ENCODE measurements at regions not wholly inside any gene's neighbourhood (a gene's known extent, or its start where the extent isn't known, plus 50 kb on each side); places are given as distances from the start of the nearest gene placed in this dataset.
A peak's percentile ranks its signal among the peaks of the same experiment; 100 is the strongest.

DNA sequence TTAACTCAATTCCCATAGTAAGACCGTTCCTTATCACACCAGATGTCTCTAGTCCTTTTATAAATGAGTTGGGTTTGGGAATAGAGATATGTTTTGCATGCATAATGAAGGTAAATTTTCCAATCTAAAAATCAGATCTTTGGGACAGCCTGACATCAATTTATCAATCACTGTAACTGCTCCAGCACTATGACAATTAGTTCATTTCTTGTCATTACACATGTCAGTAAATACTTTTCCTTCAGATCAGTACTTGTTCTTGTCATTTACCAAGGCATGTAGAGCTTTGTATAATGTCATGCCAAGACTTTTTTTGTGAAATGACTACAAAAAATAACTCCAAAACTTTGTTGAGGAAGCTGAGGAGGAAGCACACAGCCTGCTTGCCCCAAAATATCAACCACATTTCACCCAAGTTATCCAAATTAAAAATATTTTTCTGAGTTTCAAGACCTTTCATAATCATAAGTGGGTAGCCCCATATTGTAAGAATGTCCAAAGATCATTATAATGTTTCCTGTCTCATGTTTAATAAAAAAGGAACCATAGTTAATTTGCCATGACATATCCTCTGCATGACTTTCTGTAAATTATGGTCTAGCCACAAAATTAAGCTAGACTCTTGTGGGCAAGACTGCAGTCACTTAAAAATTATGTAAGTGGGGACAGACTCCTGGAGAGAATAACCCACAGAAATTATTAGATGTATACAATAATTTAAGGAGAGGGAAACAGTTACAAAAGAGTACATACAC lies 586.8 kb downstream of the TBC1D4 start:
- Histone ChIP-seq H3K27me3 (ENCODE audit: control insufficient read depth, extremely low read depth, insufficient read depth, low read length) (no peaks in the 10 kb centered on the region), H3K9me1 (ENCODE audit: control insufficient read depth, extremely low read depth, insufficient read depth, low read length) (no peaks in the 10 kb centered on the region), H3K79me2 (ENCODE audit: control insufficient read depth, insufficient read depth, low read length) (no peaks in the 10 kb centered on the region), H2AFZ (ENCODE audit: control insufficient read depth, low read length) (no peak overlapping the region), H4K20me1 (ENCODE audit: control insufficient read depth, extremely low read depth, insufficient read depth, low read length) (no peaks in the 10 kb centered on the region), H3K9ac (ENCODE audit: control insufficient read depth, extremely low read depth, insufficient read depth, low read length) (no peak overlapping the region), H3K4me1 (ENCODE audit: control insufficient read depth, extremely low read depth, insufficient read depth, low read length) (peaks cover 6% of the 10 kb centered on the region), H3K9me3 (ENCODE audit: control insufficient read depth, low read depth, low read length) (no peaks in the 10 kb centered on the region), H3K4me2 (ENCODE audit: control insufficient read depth, extremely low read depth, insufficient read depth, low read depth, low read length) (no peak overlapping the region), H3K4me3 (ENCODE audit: control insufficient read depth in 2 of 3, extremely low read depth in 1 of 3, insufficient read depth in 2 of 3, low read depth in 1 of 3, low read length in 3 of 3) (no peak overlapping the region), H3K36me3 (ENCODE audit: control insufficient read depth in 2 of 2, extremely low read depth in 1 of 2, insufficient read depth in 2 of 2, low read length in 2 of 2) (no peaks in the 10 kb centered on the region), H3K27ac (ENCODE audit: control insufficient read depth, insufficient read depth, low read length) (no peak overlapping the region)
- TF ChIP-seq, protein P1, sequence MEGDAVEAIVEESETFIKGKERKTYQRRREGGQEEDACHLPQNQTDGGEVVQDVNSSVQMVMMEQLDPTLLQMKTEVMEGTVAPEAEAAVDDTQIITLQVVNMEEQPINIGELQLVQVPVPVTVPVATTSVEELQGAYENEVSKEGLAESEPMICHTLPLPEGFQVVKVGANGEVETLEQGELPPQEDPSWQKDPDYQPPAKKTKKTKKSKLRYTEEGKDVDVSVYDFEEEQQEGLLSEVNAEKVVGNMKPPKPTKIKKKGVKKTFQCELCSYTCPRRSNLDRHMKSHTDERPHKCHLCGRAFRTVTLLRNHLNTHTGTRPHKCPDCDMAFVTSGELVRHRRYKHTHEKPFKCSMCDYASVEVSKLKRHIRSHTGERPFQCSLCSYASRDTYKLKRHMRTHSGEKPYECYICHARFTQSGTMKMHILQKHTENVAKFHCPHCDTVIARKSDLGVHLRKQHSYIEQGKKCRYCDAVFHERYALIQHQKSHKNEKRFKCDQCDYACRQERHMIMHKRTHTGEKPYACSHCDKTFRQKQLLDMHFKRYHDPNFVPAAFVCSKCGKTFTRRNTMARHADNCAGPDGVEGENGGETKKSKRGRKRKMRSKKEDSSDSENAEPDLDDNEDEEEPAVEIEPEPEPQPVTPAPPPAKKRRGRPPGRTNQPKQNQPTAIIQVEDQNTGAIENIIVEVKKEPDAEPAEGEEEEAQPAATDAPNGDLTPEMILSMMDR (optimal IDR thresholded peaks at IDR 0.05 in 1 of 3, IDR thresholded peaks at IDR 0.05 in 1 of 3, conservative IDR thresholded peaks at IDR 0.05 in 1 of 3; ENCODE audit: extremely low read depth in 1 of 3, insufficient read depth in 2 of 3, low read length in 3 of 3): no peak
- TF ChIP-seq EZH2 (IDR thresholded peaks at IDR 0.05; ENCODE audit: low read length): no peak
- dilution Hi-C loops (cut with MboI; ENCODE audit: extremely low pct_ligation_motif_present, low sequenced_read_pairs): no loop called here
- FAIRE-seq (no peak), DNase-seq (ENCODE audit: low read depth, low spot score) (no peak)

DNA sequence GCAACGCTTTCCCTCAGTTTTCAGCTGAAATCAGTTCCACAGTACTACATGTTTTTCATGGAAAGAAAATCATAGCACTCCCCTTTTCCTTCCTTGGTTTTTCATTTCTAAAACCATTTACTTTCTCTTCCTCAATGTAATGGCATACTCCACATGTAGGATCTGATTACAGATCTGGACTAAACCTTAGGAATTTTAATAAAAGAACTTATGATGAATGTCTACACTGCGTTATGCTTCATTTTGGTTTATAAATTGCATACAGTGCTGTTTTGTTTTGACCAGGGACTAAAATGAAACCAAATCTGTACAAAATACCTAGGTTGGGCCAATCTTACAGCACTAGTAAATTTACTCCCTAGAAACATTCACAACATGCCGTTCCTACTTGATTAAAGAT lies 589.9 kb downstream of the TBC1D4 start:
- Histone ChIP-seq H3K9me3 (ENCODE audit: control insufficient read depth, low read depth, low read length) (no peaks in the 10 kb centered on the region), H3K27ac (ENCODE audit: control insufficient read depth, insufficient read depth, low read length) (no peak overlapping the region), H3K27me3 (ENCODE audit: control insufficient read depth, extremely low read depth, insufficient read depth, low read length) (no peaks in the 10 kb centered on the region), H3K36me3 (ENCODE audit: control insufficient read depth in 2 of 2, extremely low read depth in 1 of 2, insufficient read depth in 2 of 2, low read length in 2 of 2) (no peaks in the 10 kb centered on the region), H3K9me1 (ENCODE audit: control insufficient read depth, extremely low read depth, insufficient read depth, low read length) (no peaks in the 10 kb centered on the region), H2AFZ (ENCODE audit: control insufficient read depth, low read length) (peak overlapping the region; percentile 57), H3K4me3 (ENCODE audit: control insufficient read depth in 2 of 3, extremely low read depth in 1 of 3, insufficient read depth in 2 of 3, low read depth in 1 of 3, low read length in 3 of 3) (no peak overlapping the region), H3K9ac (ENCODE audit: control insufficient read depth, extremely low read depth, insufficient read depth, low read length) (no peak overlapping the region), H3K79me2 (ENCODE audit: control insufficient read depth, insufficient read depth, low read length) (no peaks in the 10 kb centered on the region), H4K20me1 (ENCODE audit: control insufficient read depth, extremely low read depth, insufficient read depth, low read length) (no peaks in the 10 kb centered on the region), H3K4me1 (ENCODE audit: control insufficient read depth, extremely low read depth, insufficient read depth, low read length) (peaks cover 6% of the 10 kb centered on the region), H3K4me2 (ENCODE audit: control insufficient read depth, extremely low read depth, insufficient read depth, low read depth, low read length) (peak overlapping the region; percentile 33)
- FAIRE-seq: no peak
- TF ChIP-seq, protein P1 (optimal IDR thresholded peaks at IDR 0.05 in 1 of 3, IDR thresholded peaks at IDR 0.05 in 1 of 3, conservative IDR thresholded peaks at IDR 0.05 in 1 of 3; ENCODE audit: extremely low read depth in 1 of 3, insufficient read depth in 2 of 3, low read length in 3 of 3): no peak
- TF ChIP-seq EZH2 (IDR thresholded peaks at IDR 0.05; ENCODE audit: low read length): no peak
- DNase-seq (ENCODE audit: low read depth, low spot score): no peak
- dilution Hi-C loops (cut with MboI; ENCODE audit: extremely low pct_ligation_motif_present, low sequenced_read_pairs): no loop called here
